Tibial artery (tissue), 4 donors: ENCODE measurements at regions not wholly inside any gene's neighbourhood (a gene's known extent, or its start where the extent isn't known, plus 50 kb on each side); places are given as distances from the start of the nearest gene placed in this dataset.
"Not testable (repeated sequence)": the region's sequence is repeated elsewhere in the genome, so short reads cannot be mapped to it uniquely, and the experiment has no call there.

Source experiments
- DNase-seq, 2 donors: peaks; one replicate each; pipeline ENCODE4 v3.0.0-alpha.2; 2019
- H3K27ac ChIP-seq, 2 donors: fragments of 200-600 bp; sonication (generic) in 1 of 2; 1 replicate in 1 of 2; 2 replicates in 1 of 2; pipeline ENCODE4 v1.5.1; 2018 to 2019; ENCODE audit warnings: mild to moderate bottlenecking in 1 of 2
- H3K27me3 ChIP-seq, 2 donors: fragments of 200-600 bp; sonication (generic) in 1 of 2; one replicate each; pipeline versions ENCODE4 v1.5.1 to v1.6.0; 2016 to 2019
- H3K36me3 ChIP-seq, 3 donors: fragments of 200-600 bp; sonication (generic) in 2 of 3; one replicate each; pipeline ENCODE4 v1.5.1; 2016 to 2019; ENCODE audit warnings: mild to moderate bottlenecking in 2 of 3
- H3K4me1 ChIP-seq, 4 donors: fragments of 200-600 bp; sonication (generic) in 2 of 4; 1 replicate in 3 of 4; 2 replicates in 1 of 4; pipeline ENCODE4 v1.5.1; 2016 to 2019
- H3K4me3 ChIP-seq, 2 donors: fragments of 200-600 bp; sonication (generic) in 1 of 2; 1 replicate in 1 of 2; 2 replicates in 1 of 2; pipeline ENCODE4 v1.5.1; 2018 to 2019; ENCODE audit warnings: mild to moderate bottlenecking in 2 of 2
- H3K9me3 ChIP-seq, 3 donors: fragments of 200-600 bp; sonication (generic) in 1 of 3; one replicate each; pipeline ENCODE4 v1.5.1; 2016 to 2019
- CTCF ChIP-seq, 2 experiments: fragments of 200-600 bp in 1 of 2; fragments of 450-650 bp in 1 of 2; IDR thresholded peaks; one replicate each; pipeline ENCODE4 v1.5.1; 2017 to 2019; ENCODE audit warnings: antibody characterized with exemption in 2 of 2, mild to moderate bottlenecking in 1 of 2, moderate library complexity in 1 of 2
- intact Hi-C: fragments of 100-400 bp; cut with DNase I; formaldehyde crosslinking; loops from one replicate; pipeline ENCODE4 v1.15.0; 2023; ENCODE audit warnings: low total_unique reads

- no peak overlapping the region for H3K4me3 ChIP-seq
- no peak for TF ChIP-seq CTCF (IDR thresholded peaks at IDR 0.05)
- H3K36me3 ChIP-seq: no peaks in the 10 kb centered on the region
- H3K4me1 ChIP-seq: no peaks in the 10 kb centered on the region
- intact Hi-C loops: no loop called here
- H3K9me3 ChIP-seq: no peaks in the 10 kb centered on the region
- no peak overlapping the region for H3K27ac ChIP-seq
- no peaks in the 10 kb centered on the region for H3K27me3 ChIP-seq
- no peak for DNase-seq
Observed at GRCh38 chr3:73259856-73260255, 198.4 kb downstream of the EBLN2 start.

GRCh38 chr3:73266558-73266957 is 205.1 kb downstream of the EBLN2 start:
- intact Hi-C loops, H3K9me3 ChIP-seq, DNase-seq, H3K4me3 ChIP-seq, H3K4me1 ChIP-seq, H3K27me3 ChIP-seq, H3K36me3 ChIP-seq, H3K27ac ChIP-seq: not testable (repeated sequence)

- H3K27me3 ChIP-seq, H3K4me1 ChIP-seq, H3K27ac ChIP-seq, intact Hi-C loops, H3K4me3 ChIP-seq, H3K36me3 ChIP-seq, DNase-seq, H3K9me3 ChIP-seq: not testable (repeated sequence)
Observed at GRCh38 chr3:73269126-73269525, 207.7 kb downstream of the EBLN2 start.

- intact Hi-C loops: no loop called here
- H3K36me3 ChIP-seq: no peaks in the 10 kb centered on the region
- no peak overlapping the region for H3K27ac ChIP-seq
- no peaks in the 10 kb centered on the region for H3K4me1 ChIP-seq
- no peak for DNase-seq
- no peak for TF ChIP-seq CTCF (IDR thresholded peaks at IDR 0.05)
- no peaks in the 10 kb centered on the region for H3K9me3 ChIP-seq
- H3K4me3 ChIP-seq: no peak overlapping the region
- no peaks in the 10 kb centered on the region for H3K27me3 ChIP-seq
Observed at GRCh38 chr3:73270839-73271483, 209.5 kb downstream of the EBLN2 start.

- intact Hi-C loops: no loop called here
- Histone ChIP-seq H3K27me3 (no peaks in the 10 kb centered on the region), H3K36me3 (no peaks in the 10 kb centered on the region), H3K4me1 (no peaks in the 10 kb centered on the region), H3K27ac (no peak overlapping the region), H3K9me3 (no peaks in the 10 kb centered on the region), H3K4me3 (no peak overlapping the region)
- no peak for DNase-seq
- no peak for TF ChIP-seq CTCF (IDR thresholded peaks at IDR 0.05)
Observed at GRCh38 chr3:73273341-73273740, 211.9 kb downstream of the EBLN2 start.

GRCh38 chr3:73280746-73281145 is 219.3 kb downstream of the EBLN2 start:
- Histone ChIP-seq H3K9me3 (no peaks in the 10 kb centered on the region), H3K4me1 (no peaks in the 10 kb centered on the region), H3K27ac (no peak overlapping the region), H3K27me3 (no peaks in the 10 kb centered on the region), H3K36me3 (no peaks in the 10 kb centered on the region), H3K4me3 (no peak overlapping the region)
- intact Hi-C loops: no loop called here
- DNase-seq: no peak
- no peak for TF ChIP-seq CTCF (IDR thresholded peaks at IDR 0.05)

- H3K4me3 ChIP-seq: no peak overlapping the region
- intact Hi-C loops: no loop called here
- no peak for TF ChIP-seq CTCF (IDR thresholded peaks at IDR 0.05)
Observed at GRCh38 chr3:73284472-73284871, 223.0 kb downstream of the EBLN2 start.

More at GRCh38 chr3:73284472-73284871, 223.0 kb downstream of the EBLN2 start:
- no peaks in the 10 kb centered on the region for H3K27me3 ChIP-seq
- no peaks in the 10 kb centered on the region for H3K9me3 ChIP-seq
- no peaks in the 10 kb centered on the region for H3K4me1 ChIP-seq
- no peaks in the 10 kb centered on the region for H3K36me3 ChIP-seq
- no peak for DNase-seq
- H3K27ac ChIP-seq: no peak overlapping the region
